BJ (cell line): ENCODE measurements at regions not wholly inside any gene's neighbourhood (a gene's known extent, or its start where the extent isn't known, plus 50 kb on each side); places are given as distances from the start of the nearest gene placed in this dataset.

ENCODE experiments used
- CTCF ChIA-PET: fragments of 350-600 bp; formaldehyde crosslinking; extraction: SDS; loops from one replicate; lab custom pipeline; 2021; ENCODE audit warnings: antibody characterized with exemption, inconsistent platforms; lab: Yijun Ruan, JAX
- POLR2A ChIA-PET: fragments of 300-600 bp; sonication (Branson Sonifier 250); formaldehyde crosslinking; extraction: SDS; loops from one replicate; lab custom pipeline; 2021; ENCODE audit warnings: antibody characterized with exemption; lab: Charles Lee
- DNase-seq: peaks from one replicate; pipeline ENCODE4 v3.0.0-alpha.2; 2011; ENCODE audit warnings: low read depth
- H3K27me3 ChIP-seq: 2 replicates; pipeline ENCODE4 v1.6.0; 2011; ENCODE audit warnings: low read length; ENCODE audit not compliant: control insufficient read depth, insufficient read depth
- H3K36me3 ChIP-seq: 2 replicates; pipeline ENCODE4 v1.5.1; 2011; ENCODE audit warnings: low read length; ENCODE audit not compliant: control insufficient read depth, insufficient read depth
- H3K4me3 ChIP-seq: 2 replicates; pipeline ENCODE4 v1.5.1; 2011; ENCODE audit warnings: low read depth, mild to moderate bottlenecking, control low read depth, low read length
- TF ChIP-seq, protein P1 (sequence below): IDR thresholded peaks from 2 replicates; pipeline ENCODE4 v1.5.1; 2011; ENCODE audit warnings: low read depth, mild to moderate bottlenecking, control low read depth, inconsistent platforms, low read length, moderate library complexity; ENCODE audit not compliant: insufficient read depth

DNA sequence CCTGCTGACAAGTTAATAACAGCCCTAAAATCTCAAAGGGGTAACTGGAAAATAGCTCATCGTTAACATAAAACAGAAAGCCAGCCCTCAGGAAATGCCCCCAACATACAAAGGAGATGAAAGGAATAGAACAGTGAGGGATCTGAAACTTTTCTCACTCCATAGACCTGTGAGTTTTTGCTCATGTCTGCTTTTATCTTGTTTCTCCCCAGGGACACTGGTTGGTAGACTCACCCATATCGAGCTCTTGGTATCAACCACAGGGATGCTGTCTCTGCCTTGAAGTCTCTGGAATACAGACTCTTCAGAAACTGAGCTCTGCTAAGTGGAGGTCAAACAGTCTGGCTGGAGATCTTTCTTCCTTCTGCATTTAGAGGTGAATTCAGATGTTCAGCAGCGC lies 77.4 kb upstream of the CAMK1G start:
- no peaks in the 10 kb centered on the region for H3K36me3 ChIP-seq
- no peaks in the 10 kb centered on the region for H3K27me3 ChIP-seq
- no peak for DNase-seq
- POLR2A ChIA-PET: no interaction called here
- CTCF ChIA-PET: interaction anchor here (0.7 to 1.2 kb wide), 2 partner anchors 16 to 60 kb away, joined by 3 to 4 read pairs; no protein-coding TSS in a partner anchor
- TF ChIP-seq, protein P1, sequence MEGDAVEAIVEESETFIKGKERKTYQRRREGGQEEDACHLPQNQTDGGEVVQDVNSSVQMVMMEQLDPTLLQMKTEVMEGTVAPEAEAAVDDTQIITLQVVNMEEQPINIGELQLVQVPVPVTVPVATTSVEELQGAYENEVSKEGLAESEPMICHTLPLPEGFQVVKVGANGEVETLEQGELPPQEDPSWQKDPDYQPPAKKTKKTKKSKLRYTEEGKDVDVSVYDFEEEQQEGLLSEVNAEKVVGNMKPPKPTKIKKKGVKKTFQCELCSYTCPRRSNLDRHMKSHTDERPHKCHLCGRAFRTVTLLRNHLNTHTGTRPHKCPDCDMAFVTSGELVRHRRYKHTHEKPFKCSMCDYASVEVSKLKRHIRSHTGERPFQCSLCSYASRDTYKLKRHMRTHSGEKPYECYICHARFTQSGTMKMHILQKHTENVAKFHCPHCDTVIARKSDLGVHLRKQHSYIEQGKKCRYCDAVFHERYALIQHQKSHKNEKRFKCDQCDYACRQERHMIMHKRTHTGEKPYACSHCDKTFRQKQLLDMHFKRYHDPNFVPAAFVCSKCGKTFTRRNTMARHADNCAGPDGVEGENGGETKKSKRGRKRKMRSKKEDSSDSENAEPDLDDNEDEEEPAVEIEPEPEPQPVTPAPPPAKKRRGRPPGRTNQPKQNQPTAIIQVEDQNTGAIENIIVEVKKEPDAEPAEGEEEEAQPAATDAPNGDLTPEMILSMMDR: no peak
- no peak overlapping the region for H3K4me3 ChIP-seq

DNA sequence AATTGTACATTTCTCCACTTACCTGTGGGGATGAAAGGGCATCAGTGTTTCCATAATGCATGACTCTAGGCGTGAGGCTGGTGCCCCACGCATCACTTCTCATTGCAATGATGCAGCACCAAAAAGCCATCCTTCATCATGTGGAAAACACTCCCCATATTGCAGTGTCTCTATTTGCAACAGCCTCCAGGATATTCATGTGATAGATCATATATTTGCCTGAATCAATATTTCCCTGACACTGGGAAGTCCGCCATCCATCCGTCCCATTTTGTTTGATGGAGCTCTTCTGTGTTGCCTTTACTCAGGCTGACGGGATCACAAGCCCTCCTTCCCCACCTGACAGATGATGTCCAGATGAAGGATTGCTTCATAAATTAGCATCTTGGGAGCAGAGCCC lies 74.5 kb upstream of the CAMK1G start:
- POLR2A ChIA-PET: no interaction called here
- no peak for DNase-seq
- CTCF ChIA-PET: interaction anchor here (1.2 to 1.7 kb wide), 2 partner anchors 22 to 302 kb away, joined by 3 read pairs; no protein-coding TSS in a partner anchor
- H3K4me3 ChIP-seq: no peak overlapping the region
- TF ChIP-seq, protein P1: no peak
- no peaks in the 10 kb centered on the region for H3K27me3 ChIP-seq
- H3K36me3 ChIP-seq: no peaks in the 10 kb centered on the region

DNA sequence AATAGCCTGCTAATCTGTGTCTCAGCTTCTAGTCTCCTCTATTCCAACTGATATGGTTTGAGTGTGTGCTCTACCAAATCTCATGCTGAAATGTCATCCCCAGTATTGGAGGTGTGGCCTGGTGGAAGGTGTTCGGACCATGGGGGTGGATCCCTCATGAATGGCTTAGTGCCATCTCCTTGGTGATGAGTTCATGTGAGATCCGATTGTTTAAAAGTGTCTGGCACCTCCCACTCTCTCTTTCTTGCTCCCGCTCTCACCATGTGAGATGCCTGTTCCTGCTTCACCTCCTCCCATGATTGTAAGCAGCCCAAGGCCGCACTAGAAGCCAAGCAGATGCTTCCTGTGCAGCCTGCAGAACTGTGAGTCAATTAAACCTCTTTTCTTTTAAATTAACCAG lies 73.5 kb upstream of the CAMK1G start:
- DNase-seq: no peak
- Histone ChIP-seq H3K36me3 (no peaks in the 10 kb centered on the region), H3K27me3 (no peaks in the 10 kb centered on the region), H3K4me3 (no peak overlapping the region)
- ChIA-PET POLR2A (no interaction called here), CTCF (interaction anchor here (0.6 kb wide), 1 partner anchor 56 kb away, joined by 3 read pairs; no protein-coding TSS in a partner anchor)
- TF ChIP-seq, protein P1: no peak

DNA sequence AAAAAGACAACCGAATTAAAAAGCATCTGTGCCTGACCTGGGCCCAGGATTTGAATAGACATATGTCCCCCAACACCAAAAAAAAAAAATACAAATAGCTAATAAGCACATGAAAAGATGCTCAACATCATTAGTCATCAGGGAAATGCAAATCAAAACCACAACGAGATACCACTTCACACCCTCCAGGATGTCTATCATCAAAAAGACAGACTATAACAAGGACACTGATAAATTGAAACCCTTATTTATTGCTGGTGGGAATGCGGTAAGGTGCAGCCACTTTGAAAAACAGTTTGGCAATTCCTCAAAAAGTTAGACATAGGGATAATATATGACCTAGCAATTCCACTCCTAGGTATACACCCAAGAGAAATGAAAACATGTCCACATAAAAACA lies 72.3 kb upstream of the CAMK1G start:
- Histone ChIP-seq H3K27me3 (peaks cover 2% of the 10 kb centered on the region), H3K36me3 (no peaks in the 10 kb centered on the region), H3K4me3 (no peak overlapping the region)
- TF ChIP-seq, protein P1: no peak
- POLR2A ChIA-PET: no interaction called here
- no peak for DNase-seq
- CTCF ChIA-PET: no interaction called here

DNA sequence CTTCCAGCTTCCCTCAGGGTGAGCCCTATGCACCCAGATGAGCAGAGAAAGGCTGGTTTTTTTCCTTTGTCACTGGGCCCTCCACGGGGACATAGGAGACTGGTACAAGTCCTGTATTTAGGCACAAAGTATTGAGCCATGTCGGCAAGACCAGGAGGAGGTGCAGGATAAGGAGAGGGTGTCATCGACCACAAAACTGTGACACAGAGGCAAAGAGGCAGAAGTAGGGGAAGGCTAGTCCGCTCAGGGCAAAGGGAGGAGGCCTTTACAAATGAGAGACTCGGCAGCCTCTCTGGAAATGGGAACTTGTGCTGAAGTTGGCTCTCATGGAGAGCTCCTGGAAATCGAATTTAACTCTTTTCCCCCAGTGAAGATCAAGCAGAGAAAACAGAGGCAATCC lies 70.7 kb upstream of the CAMK1G start:
- no peak for DNase-seq
- ChIA-PET POLR2A (no interaction called here), CTCF (interaction anchor here (0.6 to 2.5 kb wide), 18 partner anchors 8 to 1885 kb away, joined by 3 to 19 read pairs (median 4); no protein-coding TSS in a partner anchor)
- Histone ChIP-seq H3K36me3 (no peaks in the 10 kb centered on the region), H3K27me3 (peaks cover 4% of the 10 kb centered on the region), H3K4me3 (no peak overlapping the region)
- TF ChIP-seq, protein P1: no peak
